ENCODE measurements at regions not wholly inside any gene's neighbourhood (a gene's known extent, or its start where the extent isn't known, plus 50 kb on each side); places are given as distances from the start of the nearest gene placed in this dataset.

GRCh38 chr18:61198486-61198885 is 134.7 kb upstream of the CDH20 start:
- Histone ChIP-seq H4K20me1 (ENCODE audit: insufficient read depth, low read length) (no peaks in the 10 kb centered on the region), H3K4me3 (ENCODE audit: low read depth, low read length, poor library complexity, severe bottlenecking) (no peak overlapping the region), H3K4me2 (ENCODE audit: low read length) (no peak overlapping the region), H3K9me3 (ENCODE audit: low read length) (no peaks in the 10 kb centered on the region), H3K27ac (ENCODE audit: low read depth, low read length, poor library complexity, severe bottlenecking) (no peak overlapping the region), H3K9me2 (ENCODE audit: insufficient read depth, low read length) (no peaks in the 10 kb centered on the region), H3K79me2 (ENCODE audit: insufficient read depth, low read depth, low read length) (no peaks in the 10 kb centered on the region), H3K4me1 (ENCODE audit: insufficient read depth, low read length, poor library complexity, severe bottlenecking) (no peaks in the 10 kb centered on the region), H3K36me3 (ENCODE audit: insufficient read depth, low read length) (no peaks in the 10 kb centered on the region), H2AFZ (ENCODE audit: low read length) (no peak overlapping the region)
- TF ChIP-seq EZH2phosphoT487 (IDR thresholded peaks at IDR 0.05; ENCODE audit: borderline replicate concordance, low read depth, low read length) = no peak
- TF ChIP-seq, protein P1, sequence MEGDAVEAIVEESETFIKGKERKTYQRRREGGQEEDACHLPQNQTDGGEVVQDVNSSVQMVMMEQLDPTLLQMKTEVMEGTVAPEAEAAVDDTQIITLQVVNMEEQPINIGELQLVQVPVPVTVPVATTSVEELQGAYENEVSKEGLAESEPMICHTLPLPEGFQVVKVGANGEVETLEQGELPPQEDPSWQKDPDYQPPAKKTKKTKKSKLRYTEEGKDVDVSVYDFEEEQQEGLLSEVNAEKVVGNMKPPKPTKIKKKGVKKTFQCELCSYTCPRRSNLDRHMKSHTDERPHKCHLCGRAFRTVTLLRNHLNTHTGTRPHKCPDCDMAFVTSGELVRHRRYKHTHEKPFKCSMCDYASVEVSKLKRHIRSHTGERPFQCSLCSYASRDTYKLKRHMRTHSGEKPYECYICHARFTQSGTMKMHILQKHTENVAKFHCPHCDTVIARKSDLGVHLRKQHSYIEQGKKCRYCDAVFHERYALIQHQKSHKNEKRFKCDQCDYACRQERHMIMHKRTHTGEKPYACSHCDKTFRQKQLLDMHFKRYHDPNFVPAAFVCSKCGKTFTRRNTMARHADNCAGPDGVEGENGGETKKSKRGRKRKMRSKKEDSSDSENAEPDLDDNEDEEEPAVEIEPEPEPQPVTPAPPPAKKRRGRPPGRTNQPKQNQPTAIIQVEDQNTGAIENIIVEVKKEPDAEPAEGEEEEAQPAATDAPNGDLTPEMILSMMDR (conservative IDR thresholded peaks at IDR 0.05; ENCODE audit: low read length) = no peak
- DNase-seq (ENCODE audit: low spot score) = no peak
- BruUV-seq (replicated peaks) = no TSS peak
- ChIA-PET POLR2A (interaction anchor here (0.6 kb wide), 1 partner anchor 481 kb away, joined by 3 read pairs; no protein-coding TSS in a partner anchor), CTCF (ENCODE audit: unreplicated experiment) (no interaction called here)
- intact Hi-C loops (cut with micrococcal nuclease; ENCODE audit: unreplicated experiment) = no loop called here

- Histone ChIP-seq H3K9me2 (ENCODE audit: insufficient read depth, low read length) (no peaks in the 10 kb centered on the region), H3K36me3 (ENCODE audit: insufficient read depth, low read length) (no peaks in the 10 kb centered on the region), H3K4me1 (ENCODE audit: insufficient read depth, low read length, poor library complexity, severe bottlenecking) (no peaks in the 10 kb centered on the region), H2AFZ (ENCODE audit: low read length) (no peak overlapping the region), H3K9me3 (ENCODE audit: low read length) (no peaks in the 10 kb centered on the region), H3K27ac (ENCODE audit: low read depth, low read length, poor library complexity, severe bottlenecking) (no peak overlapping the region), H3K4me2 (ENCODE audit: low read length) (no peak overlapping the region), H4K20me1 (ENCODE audit: insufficient read depth, low read length) (no peaks in the 10 kb centered on the region), H3K4me3 (ENCODE audit: low read depth, low read length, poor library complexity, severe bottlenecking) (no peak overlapping the region), H3K79me2 (ENCODE audit: insufficient read depth, low read depth, low read length) (no peaks in the 10 kb centered on the region)
- TF ChIP-seq, protein P1 (conservative IDR thresholded peaks at IDR 0.05; ENCODE audit: low read length) = no peak
- TF ChIP-seq EZH2phosphoT487 (IDR thresholded peaks at IDR 0.05; ENCODE audit: borderline replicate concordance, low read depth, low read length) = no peak
- no TSS peak for BruUV-seq (replicated peaks)
- intact Hi-C loops (cut with micrococcal nuclease; ENCODE audit: unreplicated experiment) = no loop called here
- POLR2A ChIA-PET = no interaction called here
- no peak for DNase-seq (ENCODE audit: low spot score)
- CTCF ChIA-PET (ENCODE audit: unreplicated experiment) = no interaction called here
These were observed 133.9 kb upstream of the CDH20 start for GRCh38 chr18:61199171-61199848.

DNA sequence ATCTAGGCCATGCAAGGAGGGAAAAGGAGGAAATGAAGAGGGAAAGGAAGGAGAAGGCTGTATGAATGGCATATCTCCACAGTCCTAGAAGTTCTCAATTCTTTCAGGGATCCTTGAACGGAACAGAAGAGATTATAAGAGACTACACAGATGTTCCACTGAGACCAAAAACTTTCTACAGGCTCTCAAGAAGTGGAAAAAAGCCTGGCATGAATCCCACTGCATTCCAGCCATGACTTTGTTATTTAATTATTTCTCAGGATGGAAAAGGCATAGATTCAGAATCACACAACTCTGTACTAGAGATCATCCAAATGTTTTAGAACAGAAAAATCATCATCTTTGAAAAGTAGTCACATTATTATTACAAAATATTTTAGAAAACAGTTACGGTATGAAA is 131.7 kb upstream of the CDH20 start:
- H3K9me2 ChIP-seq (ENCODE audit: insufficient read depth, low read length) = no peaks in the 10 kb centered on the region
- no TSS peak for BruUV-seq (replicated peaks)
- intact Hi-C loops (cut with micrococcal nuclease; ENCODE audit: unreplicated experiment) = no loop called here
- H3K79me2 ChIP-seq (ENCODE audit: insufficient read depth, low read depth, low read length) = no peaks in the 10 kb centered on the region
- ChIA-PET POLR2A (no interaction called here), CTCF (ENCODE audit: unreplicated experiment) (no interaction called here)
- no peaks in the 10 kb centered on the region for H3K36me3 ChIP-seq (ENCODE audit: insufficient read depth, low read length)
- no peak overlapping the region for H3K4me2 ChIP-seq (ENCODE audit: low read length)
- TF ChIP-seq, protein P1 (conservative IDR thresholded peaks at IDR 0.05; ENCODE audit: low read length) = no peak
- no peak for TF ChIP-seq EZH2phosphoT487 (IDR thresholded peaks at IDR 0.05; ENCODE audit: borderline replicate concordance, low read depth, low read length)
- no peak overlapping the region for H2AFZ ChIP-seq (ENCODE audit: low read length)
- no peaks in the 10 kb centered on the region for H3K4me1 ChIP-seq (ENCODE audit: insufficient read depth, low read length, poor library complexity, severe bottlenecking)
- no peak for DNase-seq (ENCODE audit: low spot score)
- H4K20me1 ChIP-seq (ENCODE audit: insufficient read depth, low read length) = no peaks in the 10 kb centered on the region
- H3K27ac ChIP-seq (ENCODE audit: low read depth, low read length, poor library complexity, severe bottlenecking) = no peak overlapping the region
- H3K4me3 ChIP-seq (ENCODE audit: low read depth, low read length, poor library complexity, severe bottlenecking) = no peak overlapping the region
- no peaks in the 10 kb centered on the region for H3K9me3 ChIP-seq (ENCODE audit: low read length)

All from OCI-LY7 (cell line).